WTC11 (cell line): ENCODE measurements at regions not wholly inside any gene's neighbourhood (a gene's known extent, or its start where the extent isn't known, plus 50 kb on each side); places are given as distances from the start of the nearest gene placed in this dataset.

Experiments used
- ATAC-seq: fragments of 200-7000 bp; cut with Tn5 transposase; 2 replicates; pipeline ENCODE4 v1.10.0; 2021; ENCODE audit warnings: mild to moderate bottlenecking, moderate library complexity
- CTCF ChIA-PET: fragments of 300-600 bp; sonication (Branson Sonifier 250); formaldehyde crosslinking; loops from one replicate; lab custom pipeline; 2021; ENCODE audit warnings: antibody characterized with exemption; lab: Charles Lee
- POLR2A ChIA-PET: fragments of 350-600 bp; sonication (Branson Sonifier 250); formaldehyde crosslinking; loops from one replicate; lab custom pipeline; 2021; ENCODE audit warnings: antibody characterized with exemption; lab: Charles Lee
- DNase-seq: peaks from one replicate; pipeline ENCODE4 v3.0.0; 2021; ENCODE audit warnings: low spot score
- H3K27ac Mint-ChIP-seq: 2 replicates; pipeline ENCODE4 v1.8.0; 2021; ENCODE audit warnings: mixed read lengths
- H3K27me3 Mint-ChIP-seq: 2 replicates; pipeline ENCODE4 v1.8.0; 2021; ENCODE audit warnings: low read depth, mild to moderate bottlenecking, moderate library complexity, mixed read lengths
- H3K36me3 Mint-ChIP-seq: 2 replicates; pipeline ENCODE4 v1.8.0; 2021; ENCODE audit warnings: mixed read lengths
- H3K4me1 Mint-ChIP-seq: 2 replicates; pipeline ENCODE4 v1.8.0; 2022; ENCODE audit warnings: mixed read lengths
- H3K4me3 Mint-ChIP-seq: 2 replicates; pipeline ENCODE4 v1.8.0; 2021; ENCODE audit warnings: mild to moderate bottlenecking, moderate library complexity, mixed read lengths
- H3K9me3 Mint-ChIP-seq: 2 replicates; pipeline ENCODE4 v1.8.0; 2021; ENCODE audit warnings: mixed read lengths
- ARID4B ChIP-seq: sonication (generic); formaldehyde crosslinking; IDR thresholded peaks from 2 replicates; pipeline ENCODE4 v1.8.0; 2023; ENCODE audit warnings: missing genetic modification reagents, mild to moderate bottlenecking, borderline replicate concordance
- ATF2 ChIP-seq: sonication (generic); formaldehyde crosslinking; IDR thresholded peaks from 2 replicates; pipeline ENCODE4 v1.8.1; 2022; ENCODE audit warnings: low read depth, missing genetic modification reagents, borderline replicate concordance
- CREB1 ChIP-seq: sonication (generic); formaldehyde crosslinking; IDR thresholded peaks from 2 replicates; pipeline ENCODE4 v1.8.0; 2023; ENCODE audit warnings: mild to moderate bottlenecking, missing genetic modification reagents
- E2F4 ChIP-seq: sonication (generic); formaldehyde crosslinking; IDR thresholded peaks from 2 replicates; pipeline ENCODE4 v1.8.1; 2022; ENCODE audit warnings: low read depth, mild to moderate bottlenecking, moderate library complexity, missing genetic modification reagents, borderline replicate concordance
- ERG ChIP-seq: fragments of 250-450 bp; sonication (Bioruptor Pico); IDR thresholded peaks from 2 replicates; pipeline ENCODE4 v1.8.0; 2021; ENCODE audit warnings: mild to moderate bottlenecking
- ESRRA ChIP-seq: sonication (generic); formaldehyde crosslinking; IDR thresholded peaks from 2 replicates; pipeline ENCODE4 v1.8.1; 2022; ENCODE audit warnings: mild to moderate bottlenecking, missing genetic modification reagents, borderline replicate concordance
- ETV6 ChIP-seq: sonication (generic); formaldehyde crosslinking; IDR thresholded peaks from 2 replicates; pipeline ENCODE4 v1.8.1; 2022; ENCODE audit warnings: mild to moderate bottlenecking, missing genetic modification reagents
- FOXP1 ChIP-seq: sonication (generic); formaldehyde crosslinking; IDR thresholded peaks from 2 replicates; pipeline ENCODE4 v1.8.0; 2022; ENCODE audit warnings: missing genetic modification reagents, mild to moderate bottlenecking, moderate library complexity, borderline replicate concordance
- GABPB1 ChIP-seq: sonication (generic); formaldehyde crosslinking; IDR thresholded peaks from 2 replicates; pipeline ENCODE4 v1.8.1; 2023; ENCODE audit warnings: mild to moderate bottlenecking, missing genetic modification reagents
- JUN ChIP-seq: sonication (generic); formaldehyde crosslinking; IDR thresholded peaks from 2 replicates; pipeline ENCODE4 v1.8.0; 2023; ENCODE audit warnings: mild to moderate bottlenecking, missing genetic modification reagents
- MXD4 ChIP-seq: fragments of 250-450 bp; sonication (Bioruptor Pico); IDR thresholded peaks from 2 replicates; pipeline ENCODE4 v1.8.0; 2021; ENCODE audit warnings: mild to moderate bottlenecking, moderate library complexity, borderline replicate concordance
- RELA ChIP-seq: sonication (generic); formaldehyde crosslinking; IDR thresholded peaks from 2 replicates; pipeline ENCODE4 v1.8.1; 2022; ENCODE audit warnings: missing genetic modification reagents, mild to moderate bottlenecking, borderline replicate concordance
- TP53 ChIP-seq: sonication (generic); formaldehyde crosslinking; IDR thresholded peaks from 2 replicates; pipeline ENCODE4 v1.8.1; 2023; ENCODE audit warnings: mild to moderate bottlenecking, missing genetic modification reagents
- ZNF232 ChIP-seq: sonication (generic); formaldehyde crosslinking; IDR thresholded peaks from 2 replicates; pipeline ENCODE4 v1.8.0; 2022; ENCODE audit warnings: mild to moderate bottlenecking, missing genetic modification reagents
- ZNF532 ChIP-seq: fragments of 250-450 bp; sonication (Bioruptor Pico); IDR thresholded peaks from 2 replicates; pipeline ENCODE4 v1.9.0; 2021; ENCODE audit warnings: mild to moderate bottlenecking, borderline replicate concordance
- ZSCAN18 ChIP-seq: fragments of 250-450 bp; sonication (Bioruptor Pico); IDR thresholded peaks from 2 replicates; pipeline ENCODE4 v2.1.2; 2022; ENCODE audit warnings: mild to moderate bottlenecking, moderate library complexity

GRCh38 chr4:85180533-85180932 is 214.0 kb upstream of the WDFY3 start:
- no peaks in the 10 kb centered on the region for H3K36me3 Mint-ChIP-seq
- ATAC-seq (no peak), DNase-seq (no peak)
- no peak overlapping the region for H3K4me3 Mint-ChIP-seq
- TF ChIP-seq RELA (CRISPR knock-in tag): no peak
- no peak for TF ChIP-seq ESRRA
- ChIA-PET CTCF (no interaction called here), POLR2A (interaction anchor here (0.6 kb wide), 1 partner anchor 43 kb away, joined by 4 read pairs; no protein-coding TSS in a partner anchor)
- H3K27me3 Mint-ChIP-seq: no peaks in the 10 kb centered on the region
- no peaks in the 10 kb centered on the region for H3K4me1 Mint-ChIP-seq
- H3K27ac Mint-ChIP-seq: no peak overlapping the region
- H3K9me3 Mint-ChIP-seq: peaks cover 4% of the 10 kb centered on the region

GRCh38 chr4:85187106-85187505 is 220.6 kb upstream of the WDFY3 start:
- no peaks in the 10 kb centered on the region for H3K36me3 Mint-ChIP-seq
- no peak overlapping the region for H3K27ac Mint-ChIP-seq
- CTCF ChIA-PET: no interaction called here

More at GRCh38 chr4:85187106-85187505, 220.6 kb upstream of the WDFY3 start:
- no peaks in the 10 kb centered on the region for H3K4me1 Mint-ChIP-seq
- H3K4me3 Mint-ChIP-seq: no peak overlapping the region
- POLR2A ChIA-PET: no interaction called here
- DNase-seq (no peak), ATAC-seq (no peak)
- H3K9me3 Mint-ChIP-seq: peaks cover 15% of the 10 kb centered on the region
- no peaks in the 10 kb centered on the region for H3K27me3 Mint-ChIP-seq
- TF ChIP-seq ERG (CRISPR knock-in tag) (no peak), ZSCAN18 (no peak), ZNF532 (CRISPR knock-in tag) (no peak), TP53 (no peak), FOXP1 (CRISPR knock-in tag) (no peak), ETV6 (no peak), GABPB1 (CRISPR knock-in tag) (no peak), ATF2 (CRISPR knock-in tag) (no peak), ARID4B (CRISPR knock-in tag) (no peak), MXD4 (CRISPR knock-in tag) (no peak), JUN (no peak), E2F4 (no peak), ZNF232 (CRISPR knock-in tag) (no peak), CREB1 (CRISPR knock-in tag) (no peak)
